ENCODE measurements at regions not wholly inside any gene's neighbourhood (a gene's known extent, or its start where the extent isn't known, plus 50 kb on each side); places are given as distances from the start of the nearest gene placed in this dataset.

GRCh38 chr9:2496169-2496568 is 125.4 kb upstream of the VLDLR start:
- TF ChIP-seq, protein P1, sequence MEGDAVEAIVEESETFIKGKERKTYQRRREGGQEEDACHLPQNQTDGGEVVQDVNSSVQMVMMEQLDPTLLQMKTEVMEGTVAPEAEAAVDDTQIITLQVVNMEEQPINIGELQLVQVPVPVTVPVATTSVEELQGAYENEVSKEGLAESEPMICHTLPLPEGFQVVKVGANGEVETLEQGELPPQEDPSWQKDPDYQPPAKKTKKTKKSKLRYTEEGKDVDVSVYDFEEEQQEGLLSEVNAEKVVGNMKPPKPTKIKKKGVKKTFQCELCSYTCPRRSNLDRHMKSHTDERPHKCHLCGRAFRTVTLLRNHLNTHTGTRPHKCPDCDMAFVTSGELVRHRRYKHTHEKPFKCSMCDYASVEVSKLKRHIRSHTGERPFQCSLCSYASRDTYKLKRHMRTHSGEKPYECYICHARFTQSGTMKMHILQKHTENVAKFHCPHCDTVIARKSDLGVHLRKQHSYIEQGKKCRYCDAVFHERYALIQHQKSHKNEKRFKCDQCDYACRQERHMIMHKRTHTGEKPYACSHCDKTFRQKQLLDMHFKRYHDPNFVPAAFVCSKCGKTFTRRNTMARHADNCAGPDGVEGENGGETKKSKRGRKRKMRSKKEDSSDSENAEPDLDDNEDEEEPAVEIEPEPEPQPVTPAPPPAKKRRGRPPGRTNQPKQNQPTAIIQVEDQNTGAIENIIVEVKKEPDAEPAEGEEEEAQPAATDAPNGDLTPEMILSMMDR (IDR thresholded peaks at IDR 0.05), result no peak
- TF ChIP-seq POLR2A (IDR thresholded peaks at IDR 0.05), result no peak
- no peak for TF ChIP-seq POLR2AphosphoS5 (IDR thresholded peaks at IDR 0.05)

All from transverse colon (tissue), 4 donors.